Ureter (tissue), 1 donor: ENCODE measurements at regions not wholly inside any gene's neighbourhood (a gene's known extent, or its start where the extent isn't known, plus 50 kb on each side); places are given as distances from the start of the nearest gene placed in this dataset.
A peak's percentile ranks its signal among the peaks of the same experiment; 100 is the strongest.

ENCODE experiments used
- DNase-seq: peaks from one replicate; pipeline ENCODE4 v3.0.0-alpha.2; 2020; ENCODE audit warnings: low spot score
- donor health status: DM: yes; HTN: yes; CAD: no.

- DNase-seq = no peak
Measured at GRCh38 chr12:69062621-69063237, 129.8 kb upstream of the CPM start.

- DNase-seq = no peak
Measured at GRCh38 chr12:69064734-69065443, 131.9 kb upstream of the CPM start.

- no peak for DNase-seq
Measured at GRCh38 chr12:69065775-69066174, 132.8 kb upstream of the CPM start.

GRCh38 chr12:69066492-69067373, 133.8 kb upstream of the CPM start:
- DNase-seq = no peak

GRCh38 chr12:69067713-69068112, 134.7 kb upstream of the CPM start:
- no peak for DNase-seq

GRCh38 chr12:69068448-69068847, 135.5 kb upstream of the CPM start:
- DNase-seq = no peak

GRCh38 chr12:69069479-69069878, 136.5 kb upstream of the CPM start:
- DNase-seq = no peak

- DNase-seq = peak; percentile 61
Measured at GRCh38 chr12:69070319-69071090, 137.5 kb upstream of the CPM start.

GRCh38 chr12:69071091-69071370, 138.1 kb upstream of the CPM start:
- no peak for DNase-seq

- DNase-seq = no peak
Measured at GRCh38 chr12:69073035-69073434, 140.1 kb upstream of the CPM start.

GRCh38 chr12:69074556-69075349, 141.8 kb upstream of the CPM start:
- no peak for DNase-seq

- DNase-seq = no peak
Measured at GRCh38 chr12:69083689-69084088, 150.7 kb upstream of the CPM start.

GRCh38 chr12:69084816-69085378, 151.9 kb upstream of the CPM start:
- no peak for DNase-seq

- DNase-seq = no peak
Measured at GRCh38 chr12:69085852-69086251, 152.9 kb upstream of the CPM start.

- DNase-seq = no peak
Measured at GRCh38 chr12:69087986-69088385, 151.4 kb upstream of the CPSF6 start.

GRCh38 chr12:69090722-69091121, 148.6 kb upstream of the CPSF6 start:
- no peak for DNase-seq

GRCh38 chr12:69091442-69092017, 147.8 kb upstream of the CPSF6 start:
- no peak for DNase-seq

GRCh38 chr12:69092137-69092536, 147.2 kb upstream of the CPSF6 start:
- DNase-seq = no peak

GRCh38 chr12:69094606-69095216, 144.7 kb upstream of the CPSF6 start:
- no peak for DNase-seq
